T-helper 17 cell (primary cell): ENCODE measurements at regions not wholly inside any gene's neighbourhood (a gene's known extent, or its start where the extent isn't known, plus 50 kb on each side); places are given as distances from the start of the nearest gene placed in this dataset.

ENCODE experiments used
- ATAC-seq: fragments of 150-1000 bp; cut with Tn5 transposase; 2 replicates; pipeline ENCODE4 v1.10.0; 2021; ENCODE audit warnings: mild to moderate bottlenecking, moderate library complexity
- DNase-seq, 3 donors: peaks; one replicate each; pipeline versions ENCODE4 v3.0.0 to v3.0.0-alpha.2; 2020 to 2021
- H3K9me3 ChIP-seq: one replicate; pipeline ENCODE4 v1.7.0; 2013; ENCODE audit warnings: low read length, mild to moderate bottlenecking; ENCODE audit not compliant: control insufficient read depth, poor library complexity, severe bottlenecking
- H3K27ac Mint-ChIP-seq: one replicate; pipeline ENCODE4 v1.8.0; 2022; ENCODE audit warnings: mild to moderate bottlenecking, moderate library complexity, mixed read lengths
- H3K27me3 Mint-ChIP-seq: one replicate; pipeline ENCODE4 v1.8.0; 2022; ENCODE audit warnings: mixed read lengths
- H3K36me3 Mint-ChIP-seq: one replicate; pipeline ENCODE4 v1.8.0; 2022; ENCODE audit warnings: low read depth, mixed read lengths
- H3K4me1 Mint-ChIP-seq: one replicate; pipeline ENCODE4 v1.8.0; 2022; ENCODE audit warnings: mild to moderate bottlenecking, mixed read lengths
- H3K4me3 Mint-ChIP-seq: one replicate; pipeline ENCODE4 v1.8.0; 2022; ENCODE audit warnings: mild to moderate bottlenecking, moderate library complexity, mixed read lengths

- Mint-ChIP-seq H3K27me3 (no peaks in the 10 kb centered on the region), H3K36me3 (no peaks in the 10 kb centered on the region), H3K27ac (no peak overlapping the region), H3K4me3 (no peak overlapping the region), H3K4me1 (no peaks in the 10 kb centered on the region)
- H3K9me3 ChIP-seq: no peaks in the 10 kb centered on the region
- ATAC-seq (no peak), DNase-seq (no peak)
Measured at GRCh38 chr1:164937291-164937690, 378.3 kb downstream of the PBX1 start.

- no peaks in the 10 kb centered on the region for H3K36me3 Mint-ChIP-seq
- no peak overlapping the region for H3K27ac Mint-ChIP-seq
- H3K4me1 Mint-ChIP-seq: no peaks in the 10 kb centered on the region
- no peak overlapping the region for H3K4me3 Mint-ChIP-seq
- no peaks in the 10 kb centered on the region for H3K9me3 ChIP-seq
- no peaks in the 10 kb centered on the region for H3K27me3 Mint-ChIP-seq
- ATAC-seq (no peak), DNase-seq (no peak)
Measured at GRCh38 chr1:164932580-164932979, 373.6 kb downstream of the PBX1 start.

DNA sequence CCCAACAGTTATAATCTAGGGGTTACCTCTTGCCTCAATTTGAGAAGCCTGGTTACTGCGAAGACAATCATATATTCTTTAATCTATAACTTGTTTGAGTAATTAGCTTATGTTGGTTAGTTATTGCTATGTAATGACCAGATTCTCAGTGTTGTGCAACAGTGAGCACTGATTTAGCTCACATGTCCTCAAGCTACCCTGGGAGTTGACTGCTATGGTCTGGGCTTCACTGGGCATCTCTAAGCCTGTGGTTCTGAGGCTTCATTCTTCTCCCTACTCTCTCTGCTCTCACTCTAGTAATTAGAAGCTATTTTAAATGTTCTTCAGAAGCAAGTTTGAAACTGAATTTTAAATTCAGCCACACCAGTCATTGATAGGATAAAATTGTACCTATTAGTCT is 371.8 kb downstream of the PBX1 start:
- Mint-ChIP-seq H3K4me3 (no peak overlapping the region), H3K27me3 (no peaks in the 10 kb centered on the region), H3K27ac (no peak overlapping the region), H3K4me1 (no peaks in the 10 kb centered on the region), H3K36me3 (no peaks in the 10 kb centered on the region)
- DNase-seq: no peak
- ATAC-seq: no peak
- no peaks in the 10 kb centered on the region for H3K9me3 ChIP-seq

- Mint-ChIP-seq H3K36me3 (no peaks in the 10 kb centered on the region), H3K4me3 (no peak overlapping the region), H3K27ac (no peak overlapping the region), H3K27me3 (no peaks in the 10 kb centered on the region), H3K4me1 (no peaks in the 10 kb centered on the region)
- no peaks in the 10 kb centered on the region for H3K9me3 ChIP-seq
- ATAC-seq (no peak), DNase-seq (no peak)
Measured at GRCh38 chr1:164930241-164930640, 371.3 kb downstream of the PBX1 start.

- Mint-ChIP-seq H3K4me1 (no peaks in the 10 kb centered on the region), H3K27ac (no peak overlapping the region), H3K4me3 (no peak overlapping the region), H3K36me3 (no peaks in the 10 kb centered on the region), H3K27me3 (no peaks in the 10 kb centered on the region)
- DNase-seq (no peak), ATAC-seq (no peak)
- no peaks in the 10 kb centered on the region for H3K9me3 ChIP-seq
Measured at GRCh38 chr1:164928232-164928812, 369.3 kb downstream of the PBX1 start.

GRCh38 chr1:164926107-164926506 is 367.1 kb downstream of the PBX1 start:
- Mint-ChIP-seq H3K36me3 (no peaks in the 10 kb centered on the region), H3K27me3 (no peaks in the 10 kb centered on the region), H3K4me3 (no peak overlapping the region), H3K27ac (no peak overlapping the region), H3K4me1 (no peaks in the 10 kb centered on the region)
- no peak for DNase-seq
- H3K9me3 ChIP-seq: no peaks in the 10 kb centered on the region
- ATAC-seq: no peak

GRCh38 chr1:164922585-164922984 is 363.6 kb downstream of the PBX1 start:
- no peaks in the 10 kb centered on the region for H3K27me3 Mint-ChIP-seq
- H3K4me3 Mint-ChIP-seq: no peak overlapping the region
- no peaks in the 10 kb centered on the region for H3K4me1 Mint-ChIP-seq
- ATAC-seq (no peak), DNase-seq (no peak)
- no peaks in the 10 kb centered on the region for H3K36me3 Mint-ChIP-seq
- no peak overlapping the region for H3K27ac Mint-ChIP-seq
- no peaks in the 10 kb centered on the region for H3K9me3 ChIP-seq

DNA sequence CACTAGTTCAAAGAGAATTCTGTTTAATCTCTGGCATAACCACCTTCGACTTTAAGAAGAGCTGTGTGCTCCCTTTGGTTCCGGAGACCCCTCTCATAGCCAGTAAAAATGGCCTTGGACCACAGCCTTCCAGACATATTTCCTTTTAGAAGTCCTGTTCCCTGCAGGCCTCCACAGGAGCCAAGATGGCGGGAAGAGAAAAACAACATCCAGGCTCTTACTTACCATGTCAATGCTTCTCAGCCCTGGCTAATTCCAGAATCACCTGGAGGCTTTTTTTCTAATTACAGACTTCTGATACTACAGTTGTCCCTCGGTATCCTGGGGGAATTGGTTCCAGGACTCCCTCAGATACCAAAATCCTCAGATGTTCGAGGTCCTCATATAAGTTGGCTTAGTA is 362.5 kb downstream of the PBX1 start:
- no peaks in the 10 kb centered on the region for H3K9me3 ChIP-seq
- H3K4me3 Mint-ChIP-seq: no peak overlapping the region
- no peak overlapping the region for H3K27ac Mint-ChIP-seq
- no peak for DNase-seq
- ATAC-seq: no peak
- no peaks in the 10 kb centered on the region for H3K4me1 Mint-ChIP-seq
- H3K36me3 Mint-ChIP-seq: no peaks in the 10 kb centered on the region
- H3K27me3 Mint-ChIP-seq: no peaks in the 10 kb centered on the region

DNA sequence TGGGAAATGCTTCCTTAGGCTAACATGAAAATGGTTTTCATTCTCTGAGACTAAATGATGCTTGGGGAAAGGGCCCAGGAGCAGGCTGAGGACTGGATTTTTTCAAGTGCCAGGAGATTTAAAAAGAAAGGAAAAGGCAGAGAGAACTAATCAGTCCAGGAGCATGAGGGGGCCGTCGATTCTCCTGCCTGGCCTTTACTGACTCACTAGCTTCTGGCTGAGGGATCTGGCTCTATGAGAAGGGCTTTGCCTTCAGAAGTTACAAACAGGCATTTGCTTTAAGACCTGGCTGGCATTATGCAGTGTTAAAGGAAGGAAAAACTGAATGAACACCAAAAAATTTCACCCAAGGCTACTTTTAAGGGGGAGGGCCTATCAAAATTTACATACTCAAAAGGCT is 359.2 kb downstream of the PBX1 start:
- Mint-ChIP-seq H3K4me3 (no peak overlapping the region), H3K27me3 (no peaks in the 10 kb centered on the region)

GRCh38 chr1:164914208-164914607 is 355.2 kb downstream of the PBX1 start:
- Mint-ChIP-seq H3K4me1 (no peaks in the 10 kb centered on the region), H3K27me3 (no peaks in the 10 kb centered on the region), H3K4me3 (no peak overlapping the region), H3K36me3 (no peaks in the 10 kb centered on the region), H3K27ac (no peak overlapping the region)
- H3K9me3 ChIP-seq: no peaks in the 10 kb centered on the region
- DNase-seq: no peak
- ATAC-seq: no peak

More for the DNA sequence above, 359.2 kb downstream of the PBX1 start:
- Mint-ChIP-seq H3K36me3 (no peaks in the 10 kb centered on the region), H3K27ac (no peak overlapping the region), H3K4me1 (no peaks in the 10 kb centered on the region)
- H3K9me3 ChIP-seq: no peaks in the 10 kb centered on the region
- ATAC-seq: no peak
- DNase-seq: no peak

DNA sequence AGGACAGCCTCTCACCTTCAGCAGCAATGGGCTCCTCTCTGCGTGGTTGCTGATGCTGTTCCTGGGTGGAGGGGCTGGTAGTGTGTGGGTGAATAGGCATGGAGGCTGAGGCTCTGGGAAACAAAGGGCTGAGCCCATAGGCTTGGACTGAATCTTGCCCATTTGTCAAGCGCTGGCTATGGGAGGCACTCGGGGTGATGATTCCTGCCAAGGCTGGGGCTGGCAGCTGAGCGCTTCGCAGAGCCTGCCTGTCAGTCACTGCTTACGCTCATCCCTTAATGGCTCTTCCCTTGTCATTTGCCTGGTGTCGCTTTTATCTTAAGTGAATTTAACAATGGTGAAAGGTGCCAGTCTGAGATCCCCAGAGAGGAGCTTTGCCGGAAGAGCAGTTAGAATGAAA is 353.3 kb downstream of the PBX1 start:
- H3K9me3 ChIP-seq: no peaks in the 10 kb centered on the region
- no peak for ATAC-seq
- H3K27me3 Mint-ChIP-seq: no peaks in the 10 kb centered on the region
- no peaks in the 10 kb centered on the region for H3K36me3 Mint-ChIP-seq
- no peaks in the 10 kb centered on the region for H3K4me1 Mint-ChIP-seq
- H3K4me3 Mint-ChIP-seq: no peak overlapping the region
- no peak overlapping the region for H3K27ac Mint-ChIP-seq
- DNase-seq: no peak

- H3K27ac Mint-ChIP-seq: no peak overlapping the region
- H3K4me1 Mint-ChIP-seq: no peaks in the 10 kb centered on the region
- ATAC-seq: no peak
- H3K36me3 Mint-ChIP-seq: no peaks in the 10 kb centered on the region
- no peak for DNase-seq
- no peak overlapping the region for H3K4me3 Mint-ChIP-seq
- no peaks in the 10 kb centered on the region for H3K9me3 ChIP-seq
- H3K27me3 Mint-ChIP-seq: no peaks in the 10 kb centered on the region
Measured at GRCh38 chr1:164910671-164911070, 351.7 kb downstream of the PBX1 start.

DNA sequence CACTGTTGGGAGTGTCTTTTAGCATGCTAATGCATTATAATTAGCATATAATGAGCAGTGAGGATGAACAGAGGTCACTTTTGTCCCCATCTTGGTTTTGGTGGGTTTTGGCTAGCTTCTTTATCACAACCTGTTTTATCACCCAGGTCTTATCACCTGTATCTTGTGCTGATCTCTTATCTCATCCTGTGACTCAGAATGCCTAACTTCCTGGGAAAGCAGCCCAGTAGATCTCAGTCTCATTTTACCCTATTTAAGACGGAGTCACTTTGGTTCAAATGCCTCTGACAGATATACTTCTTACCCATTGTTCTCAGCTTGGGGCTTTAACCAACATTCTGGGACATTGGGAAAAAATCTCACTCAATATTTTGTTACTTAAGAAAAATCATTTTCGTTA is 348.7 kb downstream of the PBX1 start:
- no peaks in the 10 kb centered on the region for H3K4me1 Mint-ChIP-seq

GRCh38 chr1:164905869-164906268 is 346.9 kb downstream of the PBX1 start:
- H3K9me3 ChIP-seq: no peaks in the 10 kb centered on the region
- no peak for ATAC-seq
- H3K4me1 Mint-ChIP-seq: no peaks in the 10 kb centered on the region

More for the DNA sequence above, 348.7 kb downstream of the PBX1 start:
- H3K27me3 Mint-ChIP-seq: no peaks in the 10 kb centered on the region
- no peak overlapping the region for H3K27ac Mint-ChIP-seq
- no peaks in the 10 kb centered on the region for H3K36me3 Mint-ChIP-seq
- DNase-seq: no peak
- H3K4me3 Mint-ChIP-seq: no peak overlapping the region
- no peaks in the 10 kb centered on the region for H3K9me3 ChIP-seq
- ATAC-seq: no peak

More at GRCh38 chr1:164905869-164906268, 346.9 kb downstream of the PBX1 start:
- Mint-ChIP-seq H3K27ac (no peak overlapping the region), H3K27me3 (no peaks in the 10 kb centered on the region), H3K4me3 (no peak overlapping the region), H3K36me3 (no peaks in the 10 kb centered on the region)
- no peak for DNase-seq
